ENCODE measurements at regions not wholly inside any gene's neighbourhood (a gene's known extent, or its start where the extent isn't known, plus 50 kb on each side); places are given as distances from the start of the nearest gene placed in this dataset.

DNA sequence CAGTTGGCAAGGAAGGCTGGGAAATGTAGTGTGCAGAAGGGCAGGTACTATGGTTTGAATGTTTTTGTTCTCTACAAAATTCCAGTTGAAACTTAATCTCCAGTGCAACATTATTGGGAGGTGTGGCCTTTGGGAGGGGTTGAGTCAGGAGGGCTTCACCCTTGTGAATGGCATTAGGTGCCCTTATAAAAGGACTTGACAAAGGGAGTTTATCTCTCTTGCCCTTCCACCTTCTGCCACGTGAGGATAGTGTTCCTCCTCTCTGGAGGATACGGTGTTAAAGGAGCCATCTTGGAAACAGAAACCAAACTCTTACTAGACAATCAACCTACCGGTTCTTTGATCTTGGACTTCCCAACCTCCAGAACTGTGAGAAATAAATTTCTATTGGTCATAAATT lies 82.2 kb upstream of the LRFN2 start:
- intact Hi-C loops (cut with micrococcal nuclease) = no loop called here
- CTCF ChIA-PET (ENCODE audit: low intra/inter-chr PET ratio) = no interaction called here
- 0 out of 2 replicates have a peak, but pooled peaks cover 4% of the 10 kb centered on the region for H4K20me1 ChIP-seq (replicated peaks; ENCODE audit: control insufficient read depth, insufficient read depth, low read length)
- ATAC-seq (no peak), DNase-seq (ENCODE audit: extremely low read depth in 1 of 4, low spot score in 3 of 4) (no peak), FAIRE-seq (no peak)
- in situ Hi-C loops (cut with MboI) = no loop called here
- POLR2A ChIA-PET = no interaction called here
- H3K4me1 ChIP-seq (replicated peaks in 1 of 2; ENCODE audit: control insufficient read depth in 2 of 2, insufficient read depth in 2 of 2, low read length in 2 of 2) = peaks cover 0 to 4% of the 10 kb centered on the region in 2 experiments; a peak in 2 of 5 replicates
- BruUV-seq (replicated peaks) = no TSS peak
- WGBS (ENCODE audit: insufficient coverage, low coverage, missing lambda C conversion rate) = 0% methylated on average over 3 of the region's 3 CpGs
- H3K79me2 ChIP-seq (ENCODE audit: control insufficient read depth, insufficient read depth, low read length) = no peaks in the 10 kb centered on the region
- no peak overlapping the region for H3K27ac ChIP-seq (ENCODE audit: extremely low read depth, low read depth, low read length)
- H3K4me3 ChIP-seq = no peak overlapping the region
- no peak overlapping the region for H3K9ac ChIP-seq (ENCODE audit: insufficient read depth in 1 of 2, low read depth in 2 of 2, low read length in 2 of 2)
- no peaks in the 10 kb centered on the region for H3K36me3 ChIP-seq (ENCODE audit: control insufficient read depth, insufficient read depth, low read length)
- no peaks in the 10 kb centered on the region for H3K9me1 ChIP-seq (ENCODE audit: control insufficient read depth, insufficient read depth, low read length)
- TF ChIP-seq, protein P1, sequence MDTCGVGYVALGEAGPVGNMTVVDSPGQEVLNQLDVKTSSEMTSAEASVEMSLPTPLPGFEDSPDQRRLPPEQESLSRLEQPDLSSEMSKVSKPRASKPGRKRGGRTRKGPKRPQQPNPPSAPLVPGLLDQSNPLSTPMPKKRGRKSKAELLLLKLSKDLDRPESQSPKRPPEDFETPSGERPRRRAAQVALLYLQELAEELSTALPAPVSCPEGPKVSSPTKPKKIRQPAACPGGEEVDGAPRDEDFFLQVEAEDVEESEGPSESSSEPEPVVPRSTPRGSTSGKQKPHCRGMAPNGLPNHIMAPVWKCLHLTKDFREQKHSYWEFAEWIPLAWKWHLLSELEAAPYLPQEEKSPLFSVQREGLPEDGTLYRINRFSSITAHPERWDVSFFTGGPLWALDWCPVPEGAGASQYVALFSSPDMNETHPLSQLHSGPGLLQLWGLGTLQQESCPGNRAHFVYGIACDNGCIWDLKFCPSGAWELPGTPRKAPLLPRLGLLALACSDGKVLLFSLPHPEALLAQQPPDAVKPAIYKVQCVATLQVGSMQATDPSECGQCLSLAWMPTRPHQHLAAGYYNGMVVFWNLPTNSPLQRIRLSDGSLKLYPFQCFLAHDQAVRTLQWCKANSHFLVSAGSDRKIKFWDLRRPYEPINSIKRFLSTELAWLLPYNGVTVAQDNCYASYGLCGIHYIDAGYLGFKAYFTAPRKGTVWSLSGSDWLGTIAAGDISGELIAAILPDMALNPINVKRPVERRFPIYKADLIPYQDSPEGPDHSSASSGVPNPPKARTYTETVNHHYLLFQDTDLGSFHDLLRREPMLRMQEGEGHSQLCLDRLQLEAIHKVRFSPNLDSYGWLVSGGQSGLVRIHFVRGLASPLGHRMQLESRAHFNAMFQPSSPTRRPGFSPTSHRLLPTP (IDR thresholded peaks at IDR 0.05; ENCODE audit: borderline replicate concordance, extremely low read depth, insufficient read length) = no peak
- TF ChIP-seq MEIS2 (IDR thresholded peaks at IDR 0.05; ENCODE audit: partially characterized antibody) (no peak), CTCF (IDR thresholded peaks at IDR 0.05 in 2 of 3, conservative IDR thresholded peaks at IDR 0.05 in 1 of 3; ENCODE audit: insufficient read depth in 2 of 3, low read depth in 1 of 3, low read length in 3 of 3) (peak in 1 of 3 experiments; percentile 37; a peak in 2 of 6 replicates), PTBP1 (IDR thresholded peaks at IDR 0.05; ENCODE audit: low read depth, low read length) (no peak), ZKSCAN3 (CRISPR knock-in tag; IDR thresholded peaks at IDR 0.05) (no peak), TRIM28 (IDR thresholded peaks at IDR 0.05) (no peak), BHLHE40 (IDR thresholded peaks at IDR 0.05; ENCODE audit: low read length) (no peak), RCOR1 (IDR thresholded peaks at IDR 0.05; ENCODE audit: borderline replicate concordance in 1 of 2, low read depth in 2 of 2, low read length in 2 of 2) (no peak), ZNF830 (CRISPR knock-in tag; IDR thresholded peaks at IDR 0.05) (no peak), RAD21 (CRISPR knock-in tag; conservative IDR thresholded peaks at IDR 0.05 in 1 of 2, IDR thresholded peaks at IDR 0.05 in 1 of 2) (peak in 1 of 2 experiments; percentile 37; a peak in 2 of 4 replicates)
- H3K9me3 ChIP-seq (replicated peaks; ENCODE audit: control insufficient read depth, insufficient read depth, low read depth, low read length) = no peaks in the 10 kb centered on the region
- no peak overlapping the region for H2AFZ ChIP-seq (ENCODE audit: low read depth, low read length)
- peaks cover 8 to 26% of the 10 kb centered on the region in 2 experiments for H3K27me3 ChIP-seq (ENCODE audit: control insufficient read depth in 2 of 2, insufficient read depth in 2 of 2, low read length in 2 of 2)
- no peak overlapping the region for H3K4me2 ChIP-seq (ENCODE audit: insufficient read depth, low read length)
